D721Med (cell line): ENCODE measurements at regions not wholly inside any gene's neighbourhood (a gene's known extent, or its start where the extent isn't known, plus 50 kb on each side); places are given as distances from the start of the nearest gene placed in this dataset.

Experiments
- DNase-seq: peaks from one replicate; pipeline ENCODE4 v3.0.0; 2011; ENCODE audit warnings: low spot score; ENCODE audit not compliant: insufficient read length
- FAIRE-seq: peaks from 2 replicates; lab custom pipeline; 2011; peaks lifted over from hg19 to GRCh38; lab: Jason Lieb, UNC
- CTCF ChIP-seq: IDR thresholded peaks from 2 replicates; pipeline ENCODE4 v1.5.1; 2012; ENCODE audit warnings: mild to moderate bottlenecking, control low read depth; ENCODE audit not compliant: insufficient read depth; ENCODE audit errors: missing control alignments

GRCh38 chr2:200095436-200095835 lies 140.1 kb downstream of the MAIP1 start:
- DNase-seq (no peak), FAIRE-seq (no peak)
- no peak for TF ChIP-seq CTCF

DNA sequence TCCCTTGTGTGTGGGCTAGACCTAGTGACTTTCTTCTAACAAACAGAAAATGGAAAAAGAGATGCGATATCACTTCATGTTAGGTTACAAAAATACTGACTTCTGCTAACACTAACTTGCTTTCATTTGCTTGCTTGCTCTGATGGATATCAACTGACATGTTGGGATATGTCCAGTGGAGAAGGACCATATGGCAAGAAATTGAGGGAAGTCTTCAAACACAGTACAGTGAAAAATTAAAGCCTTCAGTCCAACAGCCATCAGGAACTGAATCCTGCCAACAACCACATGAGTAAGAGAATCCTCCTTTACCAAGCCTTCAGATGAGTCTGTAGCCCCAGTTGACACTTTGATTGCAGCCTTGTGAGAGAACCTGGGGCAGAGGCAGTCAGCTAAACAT lies 143.9 kb downstream of the MAIP1 start:
- FAIRE-seq (no peak), DNase-seq (no peak)
- TF ChIP-seq CTCF, result no peak

- no peak for FAIRE-seq
- no peak for TF ChIP-seq CTCF
- DNase-seq, result no peak
Observed at GRCh38 chr2:200100027-200100426, 144.6 kb downstream of the MAIP1 start.

- no peak for FAIRE-seq
- no peak for DNase-seq
- no peak for TF ChIP-seq CTCF
Observed at GRCh38 chr2:200101922-200102321, 146.5 kb downstream of the MAIP1 start.

DNA sequence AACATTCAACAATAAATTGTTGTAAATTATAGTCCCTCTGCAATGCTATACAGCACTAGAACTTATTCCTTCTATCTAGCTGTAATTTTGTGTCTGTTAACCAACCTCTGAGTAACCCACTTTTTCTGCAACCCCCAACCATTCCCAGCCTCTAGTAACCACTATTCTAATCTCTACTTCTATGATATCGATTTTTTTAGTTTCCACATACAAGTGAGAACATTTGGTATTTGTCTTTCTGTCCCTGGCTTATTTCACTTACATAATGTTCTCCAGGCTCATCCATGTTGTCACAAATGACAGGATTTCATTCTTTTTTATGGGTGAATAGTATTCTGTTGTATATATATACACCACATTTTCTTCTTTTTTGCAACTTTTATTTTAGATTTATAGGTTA lies 147.6 kb downstream of the MAIP1 start:
- DNase-seq (no peak), FAIRE-seq (no peak)
- no peak for TF ChIP-seq CTCF

- FAIRE-seq (no peak), DNase-seq (no peak)
- no peak for TF ChIP-seq CTCF
Observed at GRCh38 chr2:200104015-200104414, 148.6 kb downstream of the MAIP1 start.

- no peak for TF ChIP-seq CTCF
- FAIRE-seq (no peak), DNase-seq (no peak)
Observed at GRCh38 chr2:200107514-200108217, 152.3 kb downstream of the MAIP1 start.
